HL-60 (cell line): ENCODE measurements at regions not wholly inside any gene's neighbourhood (a gene's known extent, or its start where the extent isn't known, plus 50 kb on each side); places are given as distances from the start of the nearest gene placed in this dataset.

ENCODE experiments used
- POLR2AphosphoS5 ChIP-seq: IDR thresholded peaks from 2 replicates; pipeline ENCODE4 v1.6.1; 2012; ENCODE audit warnings: low read depth
- TF ChIP-seq, protein P1 (sequence below): IDR thresholded peaks from one replicate; pipeline ENCODE4 v1.5.1; 2011; ENCODE audit warnings: low read length, control low read depth, inconsistent platforms; ENCODE audit not compliant: insufficient read depth

DNA sequence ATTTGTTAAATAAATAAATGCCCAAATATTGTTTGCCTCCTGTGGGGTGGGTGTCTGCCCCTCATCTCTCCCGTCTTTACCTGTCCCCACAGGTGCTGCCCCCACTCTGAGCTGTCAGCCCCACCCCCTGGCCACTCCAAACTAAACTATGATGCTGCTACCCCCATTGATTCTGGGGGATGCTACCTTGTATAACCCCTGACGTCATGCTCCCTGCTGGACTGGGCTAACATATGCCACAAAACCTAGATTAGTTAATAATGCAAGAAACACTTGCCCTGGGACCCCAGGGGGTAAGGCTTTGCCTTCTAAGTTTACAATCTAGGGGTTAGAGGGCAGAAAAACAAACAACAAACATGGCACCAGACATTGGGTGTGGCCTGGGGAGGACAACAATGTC lies 58.6 kb downstream of the MSX1 start:
- TF ChIP-seq, protein P1, sequence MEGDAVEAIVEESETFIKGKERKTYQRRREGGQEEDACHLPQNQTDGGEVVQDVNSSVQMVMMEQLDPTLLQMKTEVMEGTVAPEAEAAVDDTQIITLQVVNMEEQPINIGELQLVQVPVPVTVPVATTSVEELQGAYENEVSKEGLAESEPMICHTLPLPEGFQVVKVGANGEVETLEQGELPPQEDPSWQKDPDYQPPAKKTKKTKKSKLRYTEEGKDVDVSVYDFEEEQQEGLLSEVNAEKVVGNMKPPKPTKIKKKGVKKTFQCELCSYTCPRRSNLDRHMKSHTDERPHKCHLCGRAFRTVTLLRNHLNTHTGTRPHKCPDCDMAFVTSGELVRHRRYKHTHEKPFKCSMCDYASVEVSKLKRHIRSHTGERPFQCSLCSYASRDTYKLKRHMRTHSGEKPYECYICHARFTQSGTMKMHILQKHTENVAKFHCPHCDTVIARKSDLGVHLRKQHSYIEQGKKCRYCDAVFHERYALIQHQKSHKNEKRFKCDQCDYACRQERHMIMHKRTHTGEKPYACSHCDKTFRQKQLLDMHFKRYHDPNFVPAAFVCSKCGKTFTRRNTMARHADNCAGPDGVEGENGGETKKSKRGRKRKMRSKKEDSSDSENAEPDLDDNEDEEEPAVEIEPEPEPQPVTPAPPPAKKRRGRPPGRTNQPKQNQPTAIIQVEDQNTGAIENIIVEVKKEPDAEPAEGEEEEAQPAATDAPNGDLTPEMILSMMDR: no peak
- no peak for TF ChIP-seq POLR2AphosphoS5
